Fibroblast of gingiva (primary cell): ENCODE measurements at regions not wholly inside any gene's neighbourhood (a gene's known extent, or its start where the extent isn't known, plus 50 kb on each side); places are given as distances from the start of the nearest gene placed in this dataset.

ENCODE experiments used
- DNase-seq: peaks from one replicate; pipeline ENCODE4 v3.0.0-alpha.2; 2011; ENCODE audit warnings: low read depth

GRCh38 chr15:31977812-31978661 lies 52.3 kb upstream of the CHRNA7 start:
- no peak for DNase-seq
